ENCODE measurements at regions not wholly inside any gene's neighbourhood (a gene's known extent, or its start where the extent isn't known, plus 50 kb on each side); places are given as distances from the start of the nearest gene placed in this dataset.
A peak's percentile ranks its signal among the peaks of the same experiment; 100 is the strongest.

DNA sequence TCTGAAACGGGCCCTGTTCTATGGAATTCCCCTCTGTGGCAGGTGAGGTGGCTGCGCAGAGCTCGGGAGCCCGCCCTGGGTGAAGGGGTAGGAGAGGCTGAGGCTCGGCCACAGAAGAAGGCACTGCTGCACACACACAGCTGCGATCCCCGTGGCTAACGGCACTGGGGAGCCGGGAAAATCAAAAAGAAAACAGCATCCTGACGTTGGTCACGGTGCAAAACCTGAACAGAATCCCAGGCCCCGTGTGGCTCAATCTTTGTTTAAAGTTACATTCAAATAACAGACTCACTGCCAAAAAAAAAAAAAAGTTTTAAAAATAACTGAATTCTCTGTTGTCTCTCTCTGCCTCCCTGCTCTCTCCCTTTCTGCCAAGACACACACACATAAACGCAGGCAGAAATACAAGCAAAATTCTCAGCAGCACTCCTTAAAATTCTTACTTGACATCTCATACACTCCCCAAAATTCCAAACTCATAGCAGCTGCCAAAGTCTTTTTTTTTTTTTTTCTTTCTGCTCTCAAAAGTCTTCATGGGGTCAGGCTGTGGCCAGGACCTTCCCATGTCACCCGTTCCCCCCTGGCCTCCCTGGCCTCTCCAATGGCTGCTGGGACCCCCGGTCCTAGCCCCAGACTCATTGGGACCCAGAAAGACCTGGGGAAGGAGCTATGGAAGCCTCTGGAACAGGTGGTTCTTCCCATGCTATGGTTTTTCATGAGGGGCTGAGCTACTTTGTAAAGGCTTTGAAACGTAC is 248.8 kb downstream of the TTLL2 start:
- WGBS (ENCODE audit: insufficient coverage, low coverage, low lambda C conversion rate, missing lambda C conversion rate), result 30% methylated on average over 12 of the region's 16 CpGs
- Histone ChIP-seq H3K9me3 (no peaks in the 10 kb centered on the region), H3K27me3 (no peaks in the 10 kb centered on the region), H3K4me1 (peaks cover 0 to 15% (median 3%) of the 10 kb centered on the region in 4 donors), H3K27ac (peak overlapping the region in 2 of 3 donors; percentile 58 to 68), H3K4me3 (no peak overlapping the region), H3K36me3 (no peaks in the 10 kb centered on the region)
- DNase-seq (peak; percentile 46 to 77 (median 68)), ATAC-seq (peak; percentile 81 to 93 (median 88))
- no peak for TF ChIP-seq POLR2A (IDR thresholded peaks at IDR 0.05)
- TF ChIP-seq, protein P1, sequence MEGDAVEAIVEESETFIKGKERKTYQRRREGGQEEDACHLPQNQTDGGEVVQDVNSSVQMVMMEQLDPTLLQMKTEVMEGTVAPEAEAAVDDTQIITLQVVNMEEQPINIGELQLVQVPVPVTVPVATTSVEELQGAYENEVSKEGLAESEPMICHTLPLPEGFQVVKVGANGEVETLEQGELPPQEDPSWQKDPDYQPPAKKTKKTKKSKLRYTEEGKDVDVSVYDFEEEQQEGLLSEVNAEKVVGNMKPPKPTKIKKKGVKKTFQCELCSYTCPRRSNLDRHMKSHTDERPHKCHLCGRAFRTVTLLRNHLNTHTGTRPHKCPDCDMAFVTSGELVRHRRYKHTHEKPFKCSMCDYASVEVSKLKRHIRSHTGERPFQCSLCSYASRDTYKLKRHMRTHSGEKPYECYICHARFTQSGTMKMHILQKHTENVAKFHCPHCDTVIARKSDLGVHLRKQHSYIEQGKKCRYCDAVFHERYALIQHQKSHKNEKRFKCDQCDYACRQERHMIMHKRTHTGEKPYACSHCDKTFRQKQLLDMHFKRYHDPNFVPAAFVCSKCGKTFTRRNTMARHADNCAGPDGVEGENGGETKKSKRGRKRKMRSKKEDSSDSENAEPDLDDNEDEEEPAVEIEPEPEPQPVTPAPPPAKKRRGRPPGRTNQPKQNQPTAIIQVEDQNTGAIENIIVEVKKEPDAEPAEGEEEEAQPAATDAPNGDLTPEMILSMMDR (IDR thresholded peaks at IDR 0.05), result no peak
- intact Hi-C loops (cut with DNase I), result no loop called here

DNA sequence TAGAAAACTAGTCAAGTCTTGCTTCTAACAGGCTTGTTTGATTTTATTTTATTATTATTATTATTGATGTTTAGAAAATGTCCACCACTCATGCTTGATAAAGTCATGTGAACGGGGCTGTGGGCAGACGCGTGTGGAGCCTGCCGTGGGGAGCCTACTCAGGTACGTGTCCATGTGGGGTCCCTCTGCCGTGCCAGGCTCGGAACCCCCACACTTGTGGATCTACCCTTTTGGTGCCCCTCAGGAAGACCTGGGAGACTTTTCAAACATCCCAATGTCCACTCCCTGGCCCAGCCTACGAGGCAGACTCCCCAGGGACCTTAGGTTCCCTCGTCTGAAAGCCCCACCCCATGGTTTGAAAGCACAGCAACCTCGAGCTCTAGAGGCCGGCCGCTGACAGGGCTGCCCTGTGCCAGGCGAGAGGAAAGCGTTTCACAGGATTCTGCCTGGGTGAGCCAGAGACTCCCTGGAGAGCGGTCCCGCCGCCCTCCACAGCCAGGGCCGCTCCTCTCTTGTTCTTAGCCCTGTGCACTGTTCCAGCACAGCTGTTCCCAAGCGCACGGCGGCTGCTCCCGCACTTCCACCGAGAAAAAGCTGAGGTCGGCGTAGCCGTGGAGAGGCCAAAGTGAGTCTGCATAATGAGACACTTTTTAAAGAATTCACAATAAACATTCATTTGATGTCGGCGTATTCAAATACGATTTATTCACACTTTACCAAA is 249.7 kb downstream of the TTLL2 start:
- TF ChIP-seq POLR2A (IDR thresholded peaks at IDR 0.05), result no peak
- TF ChIP-seq, protein P1 (IDR thresholded peaks at IDR 0.05), result no peak
- ATAC-seq (no peak), DNase-seq (no peak)
- intact Hi-C loops (cut with DNase I), result no loop called here
- 91% methylated on average over 17 of the region's 29 CpGs for WGBS (ENCODE audit: insufficient coverage, low coverage, low lambda C conversion rate, missing lambda C conversion rate)
- Histone ChIP-seq H3K36me3 (no peaks in the 10 kb centered on the region), H3K4me3 (no peak overlapping the region), H3K27ac (peak overlapping the region in 1 of 3 donors; percentile 68), H3K9me3 (no peaks in the 10 kb centered on the region), H3K27me3 (no peaks in the 10 kb centered on the region), H3K4me1 (peaks cover 0 to 15% (median 3%) of the 10 kb centered on the region in 4 donors)

DNA sequence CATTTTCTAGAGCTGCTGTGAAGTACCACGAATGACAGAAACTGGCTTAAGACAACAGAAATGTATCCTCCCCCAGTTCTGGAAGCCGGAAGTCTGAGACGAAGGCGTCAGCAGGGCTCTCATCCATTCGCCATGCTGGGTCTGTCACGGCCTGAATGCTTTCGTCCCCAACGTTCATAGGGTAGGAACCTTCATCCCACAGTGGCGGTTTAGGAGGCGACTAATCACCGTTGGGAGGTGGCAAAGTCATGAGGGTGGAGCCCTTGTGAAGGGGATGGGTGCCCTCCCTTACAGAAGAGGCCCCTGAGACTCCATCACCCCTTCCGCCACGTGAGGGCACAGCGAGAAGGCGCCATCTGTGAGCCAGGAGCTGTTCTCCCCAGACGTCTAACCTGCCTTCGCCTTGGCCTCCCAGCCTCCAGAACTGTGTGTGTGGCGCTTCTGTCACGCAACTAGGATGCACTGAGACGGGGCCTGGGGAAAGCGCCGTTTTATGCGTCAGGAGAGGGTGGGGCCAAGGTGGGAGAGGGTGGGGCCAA is 250.3 kb downstream of the TTLL2 start:
- H3K4me1 ChIP-seq, result peaks cover 0 to 15% (median 3%) of the 10 kb centered on the region in 4 donors
- 86% methylated on average over 15 of the region's 23 CpGs for WGBS (ENCODE audit: insufficient coverage, low coverage, low lambda C conversion rate, missing lambda C conversion rate)
- H3K9me3 ChIP-seq, result no peaks in the 10 kb centered on the region
- no peak for ATAC-seq
- no peak overlapping the region for H3K27ac ChIP-seq
- no peak for DNase-seq
- TF ChIP-seq, protein P1 (IDR thresholded peaks at IDR 0.05), result no peak
- TF ChIP-seq POLR2A (IDR thresholded peaks at IDR 0.05), result no peak
- H3K36me3 ChIP-seq, result no peaks in the 10 kb centered on the region
- intact Hi-C loops (cut with DNase I), result no loop called here
- H3K4me3 ChIP-seq, result no peak overlapping the region
- H3K27me3 ChIP-seq, result no peaks in the 10 kb centered on the region

DNA sequence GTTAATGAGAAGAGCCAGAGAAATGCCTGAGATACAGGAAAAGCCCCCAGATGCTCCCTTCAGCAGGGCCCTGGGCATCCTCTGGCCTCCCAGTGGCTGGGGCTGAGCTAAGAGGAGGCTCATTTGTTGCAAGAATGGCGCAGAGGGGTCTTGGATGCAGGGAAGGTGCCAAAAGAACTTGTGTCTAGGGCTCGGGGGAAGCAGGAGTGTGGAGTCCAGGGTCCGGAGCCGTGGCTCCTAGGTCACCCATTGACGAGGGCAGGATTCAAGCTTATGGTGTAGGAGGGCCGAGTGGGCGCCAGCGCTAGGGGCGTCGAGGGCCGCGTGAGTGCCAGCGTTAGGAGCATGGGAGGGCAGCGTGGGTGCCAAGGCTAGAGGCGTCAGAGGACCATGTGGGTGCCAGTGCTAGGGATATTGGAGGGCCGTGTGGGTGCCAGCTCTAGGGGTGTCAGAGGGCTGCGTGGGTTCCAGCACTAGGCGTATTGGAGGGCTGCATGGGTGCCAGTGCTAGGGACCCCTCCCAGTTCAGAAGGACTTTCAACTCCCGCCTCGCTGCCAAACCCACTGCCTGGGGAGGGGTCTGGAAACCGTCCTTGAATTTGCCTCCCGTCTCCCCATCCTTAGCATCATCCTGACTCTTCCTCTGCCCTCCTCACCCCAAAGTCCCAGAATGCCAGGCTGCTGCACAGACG is 250.5 kb upstream of the AFDN start:
- WGBS (ENCODE audit: insufficient coverage, low coverage, low lambda C conversion rate, missing lambda C conversion rate), result 81% methylated on average over 6 of the region's 23 CpGs
- TF ChIP-seq, protein P1 (IDR thresholded peaks at IDR 0.05), result no peak
- no peak for TF ChIP-seq POLR2A (IDR thresholded peaks at IDR 0.05)
- Histone ChIP-seq H3K4me3 (no peak overlapping the region), H3K9me3 (no peaks in the 10 kb centered on the region), H3K27ac (no peak overlapping the region), H3K36me3 (no peaks in the 10 kb centered on the region), H3K27me3 (no peaks in the 10 kb centered on the region), H3K4me1 (peaks cover 0 to 15% (median 3%) of the 10 kb centered on the region in 4 donors)
- intact Hi-C loops (cut with DNase I), result no loop called here
- ATAC-seq (no peak), DNase-seq (no peak)

Measured in right lobe of liver (tissue), 6 donors.